GM21528 (cell line): ENCODE measurements at regions not wholly inside any gene's neighbourhood (a gene's known extent, or its start where the extent isn't known, plus 50 kb on each side); places are given as distances from the start of the nearest gene placed in this dataset.
"Not testable (repeated sequence)": the region's sequence is repeated elsewhere in the genome, so short reads cannot be mapped to it uniquely, and the experiment has no call there.

Experiments
- ATAC-seq: cut with Tn5 transposase; IDR thresholded peaks from one replicate; pipeline ENCODE4 v1.9.1; 2021; ENCODE audit warnings: mild to moderate bottlenecking, moderate library complexity; ENCODE audit not compliant: unreplicated experiment, low FRiP score

DNA sequence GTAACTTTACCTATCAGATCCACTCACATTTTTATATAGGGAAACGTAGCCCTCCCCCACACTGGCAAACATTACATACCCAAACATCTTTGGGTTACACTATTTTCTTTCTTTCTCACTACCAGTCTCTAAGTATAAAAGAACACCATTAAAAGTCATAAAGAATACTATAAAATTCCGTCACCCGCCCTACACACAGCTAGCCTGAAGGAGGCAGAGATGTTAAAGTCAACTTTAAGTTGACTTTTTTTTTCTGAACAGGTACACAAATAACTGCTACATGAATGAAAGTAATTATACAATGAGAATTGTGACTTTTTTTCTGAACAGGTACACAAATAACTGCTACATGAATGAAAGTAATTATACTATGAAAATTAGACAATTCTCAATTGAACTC, 628.3 kb downstream of the NUP35 start:
- ATAC-seq, result no peak

DNA sequence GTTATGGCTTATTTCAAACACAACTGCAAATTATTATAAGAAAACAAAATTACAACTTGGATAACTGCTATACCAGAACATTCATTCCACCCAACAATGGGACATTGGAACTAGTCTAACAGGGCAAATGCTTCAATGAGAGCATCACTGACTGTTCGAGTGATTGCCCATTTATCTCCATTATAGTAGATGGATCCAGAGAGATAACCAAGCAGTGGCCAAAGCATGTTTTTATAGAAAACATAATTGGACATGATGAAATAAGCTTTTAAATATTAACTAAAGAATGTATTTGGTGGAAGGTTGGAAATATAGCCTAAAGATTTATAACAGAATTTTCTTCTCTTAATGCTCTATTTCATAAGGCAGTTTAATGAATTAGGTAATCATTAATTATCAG, 634.8 kb downstream of the NUP35 start:
- no peak for ATAC-seq

- ATAC-seq, result no peak
These were observed 649.5 kb downstream of the NUP35 start for GRCh38 chr2:183773775-183774174.

- ATAC-seq, result no peak
These were observed 655.8 kb downstream of the NUP35 start for GRCh38 chr2:183780072-183780471.

- ATAC-seq, result no peak
These were observed 658.2 kb downstream of the NUP35 start for GRCh38 chr2:183782436-183782835.

- not testable (repeated sequence) for ATAC-seq
These were observed 664.6 kb downstream of the NUP35 start for GRCh38 chr2:183788796-183789195.

- not testable (repeated sequence) for ATAC-seq
These were observed 668.1 kb downstream of the NUP35 start for GRCh38 chr2:183792165-183792924.

- no peak for ATAC-seq
These were observed 674.3 kb downstream of the NUP35 start for GRCh38 chr2:183798535-183798934.

DNA sequence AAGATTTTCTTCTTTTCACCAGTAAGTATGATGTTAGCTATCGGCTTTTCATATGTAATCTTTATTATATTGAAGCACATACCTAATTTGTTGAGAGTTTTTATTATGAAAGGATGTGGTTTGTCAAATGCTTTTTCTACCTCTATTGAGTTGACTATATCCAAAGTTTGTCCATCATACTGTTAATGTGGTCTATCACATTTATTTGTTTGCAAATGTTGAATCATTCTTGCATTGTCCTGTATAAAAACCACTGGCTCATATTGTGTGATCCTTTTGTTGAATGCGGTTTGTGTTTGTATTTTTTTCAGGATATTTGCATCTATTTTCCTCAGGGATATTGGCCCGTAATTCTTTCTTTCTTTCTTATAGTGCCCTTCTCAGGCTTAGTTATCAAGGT, 675.5 kb downstream of the NUP35 start:
- no peak for ATAC-seq

DNA sequence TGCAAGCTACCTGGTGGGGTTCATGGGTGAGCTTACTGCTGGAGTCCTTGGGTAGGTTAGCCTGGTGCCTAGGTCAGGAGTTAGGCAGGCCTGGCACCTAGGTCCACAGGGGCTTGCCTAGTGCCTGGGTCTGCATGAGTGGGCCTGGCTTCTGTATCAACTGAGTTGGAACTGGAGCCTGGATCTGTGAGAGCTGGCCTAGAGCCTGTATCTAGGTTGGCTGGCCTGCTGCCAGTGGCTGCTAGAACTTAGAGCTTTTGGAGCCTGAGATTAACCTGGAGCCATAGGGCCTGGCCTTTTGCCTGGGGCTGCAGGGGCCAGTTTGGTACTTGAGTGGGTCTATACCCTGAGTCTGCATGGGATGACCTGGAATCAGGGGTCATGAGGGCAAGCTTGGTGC, 679.4 kb downstream of the NUP35 start:
- ATAC-seq, result no peak

GRCh38 chr2:183807870-183808269, 683.6 kb downstream of the NUP35 start:
- no peak for ATAC-seq

DNA sequence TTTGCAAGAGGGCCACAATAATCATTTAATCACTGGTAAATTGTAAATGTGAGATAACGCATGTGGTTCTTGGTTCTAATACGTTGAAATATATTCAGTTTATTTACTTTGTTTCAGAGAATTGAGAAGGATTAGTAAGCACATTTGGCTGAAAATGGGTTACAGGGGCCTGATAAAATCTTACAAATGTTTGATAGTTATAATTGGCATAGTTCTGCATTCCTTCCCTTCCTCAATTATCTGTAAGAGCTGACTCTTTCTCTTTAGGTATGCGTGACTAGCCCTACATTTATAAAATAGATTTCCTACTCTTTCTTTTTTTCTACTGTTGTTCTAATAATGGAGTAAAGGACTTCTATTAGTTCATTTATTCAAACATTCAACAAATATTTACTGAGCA, 685.2 kb downstream of the NUP35 start:
- no peak for ATAC-seq

GRCh38 chr2:183811281-183811680, 687.0 kb downstream of the NUP35 start:
- ATAC-seq, result no peak

DNA sequence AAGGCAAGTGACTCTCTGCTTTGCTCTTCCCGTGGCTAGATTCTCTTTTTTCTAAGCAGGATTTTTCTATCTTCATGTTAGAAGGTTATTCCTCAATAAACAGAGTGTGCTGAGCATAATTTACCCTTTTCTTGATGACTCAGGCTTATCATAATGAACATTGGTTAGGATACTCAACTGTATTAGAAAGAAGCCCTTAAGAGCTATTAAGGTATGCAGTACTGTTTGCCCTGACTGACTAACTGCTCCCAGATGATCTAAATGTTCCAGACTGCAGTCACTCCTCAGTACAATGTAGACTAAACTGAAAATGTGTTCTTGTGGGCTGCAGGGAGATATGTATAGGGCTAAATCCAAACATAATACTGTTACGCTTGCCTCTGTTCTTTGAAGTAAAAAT, 687.8 kb downstream of the NUP35 start:
- no peak for ATAC-seq

DNA sequence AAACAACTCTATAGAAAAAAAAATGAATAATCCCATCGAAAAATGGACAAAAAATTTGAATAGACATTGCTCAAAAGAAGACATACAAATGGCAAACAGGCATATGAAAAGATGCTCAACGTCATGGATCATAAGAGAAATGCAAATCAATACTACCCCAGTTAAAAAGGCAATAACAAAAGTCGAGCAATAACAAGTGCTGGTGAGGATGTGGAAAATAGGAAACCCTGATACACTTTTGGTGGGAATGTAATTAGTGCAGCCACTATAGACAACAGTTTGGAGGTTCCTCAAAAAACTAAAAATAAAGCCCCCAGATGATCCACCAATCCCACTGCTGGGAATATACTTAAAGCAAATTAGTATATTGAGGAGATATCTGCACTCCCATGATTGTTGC, 701.5 kb downstream of the NUP35 start:
- ATAC-seq, result no peak

DNA sequence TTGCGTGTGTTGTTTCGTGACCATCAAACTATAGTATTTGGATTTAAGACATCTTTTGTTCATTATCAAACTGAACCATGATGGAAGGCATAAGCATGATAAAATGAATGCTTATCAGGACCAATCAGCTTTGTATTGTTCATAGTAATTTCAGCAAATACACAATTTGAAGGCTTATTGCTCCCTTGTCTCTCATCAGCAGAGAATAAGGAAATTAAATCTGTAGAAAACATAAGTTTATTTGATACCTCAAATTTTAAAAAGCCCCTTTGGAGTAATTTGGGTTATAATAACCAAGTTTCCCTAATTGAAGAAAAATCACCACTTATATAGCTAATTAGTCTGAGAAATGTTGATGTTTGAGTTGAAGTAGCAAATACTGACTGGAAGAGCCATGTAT, 705.7 kb downstream of the NUP35 start:
- ATAC-seq, result no peak

- ATAC-seq, result no peak
These were observed 712.9 kb downstream of the NUP35 start for GRCh38 chr2:183837157-183837556.

GRCh38 chr2:183838295-183838694, 714.1 kb downstream of the NUP35 start:
- ATAC-seq, result no peak

DNA sequence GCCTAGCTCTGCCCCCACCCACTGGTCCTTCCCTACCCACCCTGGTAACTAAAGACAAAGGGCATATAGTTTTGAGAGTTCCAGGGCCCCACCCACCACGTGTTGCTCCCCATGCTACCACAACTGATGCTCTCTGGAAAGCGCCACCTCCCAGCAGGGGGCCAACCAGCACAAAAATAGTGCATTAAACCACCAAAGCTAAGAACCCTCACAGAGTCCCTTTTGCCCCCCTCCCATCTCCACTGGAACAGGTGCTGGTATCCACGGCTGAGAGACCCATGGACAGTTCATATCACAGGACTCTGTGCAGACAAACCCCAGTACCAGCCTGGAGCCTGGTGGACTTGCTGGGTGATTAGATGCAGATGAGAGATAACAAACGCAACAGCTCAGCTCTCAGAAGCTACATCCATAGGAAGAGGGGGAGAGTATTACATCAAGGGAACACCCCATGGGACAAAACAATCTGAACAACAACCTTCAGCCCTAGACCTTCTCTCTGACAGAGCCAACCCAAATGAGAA, 715.9 kb downstream of the NUP35 start:
- ATAC-seq, result no peak

- ATAC-seq, result not testable (repeated sequence)
These were observed 725.6 kb downstream of the NUP35 start for GRCh38 chr2:183849826-183850225.

GRCh38 chr2:183859129-183859528, 734.9 kb downstream of the NUP35 start:
- ATAC-seq, result no peak

DNA sequence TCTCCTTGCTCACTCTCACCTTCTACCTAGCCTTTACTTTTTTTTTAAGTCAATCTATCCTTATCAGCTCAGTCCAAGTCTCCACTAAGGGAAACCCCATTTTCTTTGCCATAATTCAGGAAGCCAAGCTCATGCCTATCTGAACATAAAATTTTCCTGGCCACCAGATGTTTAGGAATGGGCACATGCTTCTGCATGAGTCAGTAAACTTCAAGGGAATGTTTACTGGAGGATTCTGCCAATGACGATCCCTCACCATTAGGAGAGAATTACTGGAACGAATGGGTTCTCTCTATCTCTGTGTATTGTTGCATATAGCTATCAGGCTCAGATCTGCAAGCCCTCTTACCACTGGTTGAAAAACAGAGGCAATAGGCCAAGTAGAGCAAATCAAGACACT, 731.7 kb upstream of the ZNF804A start:
- ATAC-seq, result no peak
